ENCODE measurements at regions not wholly inside any gene's neighbourhood (a gene's known extent, or its start where the extent isn't known, plus 50 kb on each side); places are given as distances from the start of the nearest gene placed in this dataset.

DNA sequence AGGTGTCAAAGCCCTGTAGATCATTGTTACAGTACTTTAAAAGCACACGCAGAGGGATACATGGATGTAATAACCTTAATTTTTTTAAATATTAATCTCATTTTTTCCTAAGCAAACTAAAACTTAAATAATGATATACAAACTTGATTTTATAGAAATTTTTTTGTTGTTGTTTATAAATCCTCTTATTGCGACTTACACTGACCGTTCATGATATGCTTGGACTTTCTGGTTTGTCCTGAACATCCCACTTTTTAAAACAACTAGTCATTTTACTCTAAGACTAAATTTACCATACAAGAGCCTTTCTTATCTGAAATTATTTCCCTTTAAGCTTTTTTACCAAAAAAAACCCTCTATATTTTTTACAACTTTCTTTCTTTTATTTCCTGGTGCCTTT is 2106.0 kb downstream of the PCDH7 start:
- intact Hi-C loops (cut with DNase I), result no loop called here

DNA sequence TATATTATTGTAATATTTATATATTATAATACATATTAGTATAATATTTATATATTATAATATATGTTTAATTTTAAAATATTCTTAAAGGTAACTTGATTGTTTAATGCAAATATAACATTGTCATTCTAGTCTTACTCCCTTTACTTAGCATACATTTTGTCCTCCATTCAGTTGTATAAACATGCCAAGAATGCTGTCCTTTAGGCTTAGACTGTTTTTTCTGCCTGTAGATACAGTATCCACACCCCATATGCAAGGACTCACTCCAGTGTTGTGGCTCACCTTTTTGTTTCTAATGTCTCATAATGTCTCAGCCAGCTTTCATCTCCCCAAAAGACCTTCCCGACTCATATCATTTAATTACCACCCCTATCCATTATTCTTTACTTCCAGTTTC is 2110.0 kb downstream of the PCDH7 start:
- intact Hi-C loops (cut with DNase I), result no loop called here
- DNase-seq (ENCODE audit: low spot score), result no peak

More for the DNA sequence above, 2106.0 kb downstream of the PCDH7 start:
- no peak for DNase-seq (ENCODE audit: low spot score)

DNA sequence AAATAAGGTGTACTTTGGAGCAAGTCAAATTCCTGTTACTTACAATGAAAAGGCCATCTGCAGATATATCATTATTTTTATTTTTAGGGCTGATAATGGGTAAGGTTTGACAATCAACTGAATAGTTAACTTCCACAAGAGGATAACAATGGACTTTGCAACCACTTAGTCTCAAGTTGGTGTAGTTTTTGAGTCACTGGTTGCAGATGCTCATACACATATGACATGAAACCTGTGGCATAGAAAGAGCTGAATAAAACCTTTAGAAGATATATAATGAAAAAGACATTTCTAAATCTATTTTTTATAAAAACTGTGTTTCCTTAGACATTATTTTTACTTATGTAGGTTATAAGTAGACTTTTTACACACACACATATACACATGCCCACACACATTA is 2110.9 kb downstream of the PCDH7 start:
- intact Hi-C loops (cut with DNase I), result no loop called here
- DNase-seq (ENCODE audit: low spot score), result no peak

DNA sequence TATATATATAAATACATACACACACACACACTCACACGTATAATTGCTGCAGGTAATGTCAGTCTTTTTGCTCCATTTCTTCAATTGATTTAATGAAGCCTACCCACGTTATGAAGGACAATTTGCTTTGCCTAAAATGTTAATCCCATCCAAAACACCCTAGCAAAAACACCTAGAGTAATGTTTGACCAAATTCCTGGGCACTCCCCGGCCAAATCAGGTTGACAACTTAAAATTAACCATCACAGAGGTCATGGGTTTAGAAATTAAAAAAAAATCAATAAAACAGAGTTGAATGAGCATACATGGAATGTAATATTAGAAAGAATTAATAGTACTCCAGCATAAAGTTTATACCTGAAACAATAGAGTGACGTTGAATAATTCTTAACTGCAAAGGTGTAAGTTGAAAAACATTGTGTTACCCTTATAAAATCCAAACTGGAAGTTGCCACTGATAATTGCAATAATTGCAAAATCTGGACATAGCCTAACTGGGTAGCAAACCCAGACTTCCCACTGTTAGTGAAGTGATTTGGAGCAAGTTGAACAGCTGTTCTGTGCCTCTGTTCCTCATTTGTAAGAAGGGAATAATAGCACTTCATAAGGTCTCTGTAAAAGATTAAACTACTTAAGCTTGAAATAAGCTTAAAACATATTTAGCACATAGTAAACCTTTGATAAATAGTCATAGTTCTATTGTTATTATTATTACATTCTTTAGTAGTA is 2120.5 kb downstream of the PCDH7 start:
- DNase-seq (ENCODE audit: low spot score), result no peak
- intact Hi-C loops (cut with DNase I), result no loop called here

DNA sequence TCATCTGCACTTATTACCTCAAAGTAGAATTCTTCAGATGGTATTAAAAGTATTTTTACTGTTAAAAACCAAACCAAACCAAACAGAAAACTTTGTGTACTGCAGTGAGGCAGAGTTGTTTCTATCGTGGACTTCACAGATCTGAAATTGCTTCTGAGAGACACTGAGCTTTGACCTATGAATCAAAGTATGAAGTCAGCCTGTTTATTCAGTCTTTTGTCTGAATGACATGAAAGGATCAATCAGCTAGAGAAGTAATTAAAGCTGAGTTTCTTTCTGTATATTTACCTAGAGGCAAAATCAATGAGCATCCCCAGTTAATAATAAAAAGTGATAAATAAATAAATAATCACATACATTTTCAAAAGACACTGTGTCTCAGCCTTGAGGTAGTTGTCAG is 2121.0 kb downstream of the PCDH7 start:
- intact Hi-C loops (cut with DNase I), result no loop called here
- DNase-seq (ENCODE audit: low spot score), result no peak

DNA sequence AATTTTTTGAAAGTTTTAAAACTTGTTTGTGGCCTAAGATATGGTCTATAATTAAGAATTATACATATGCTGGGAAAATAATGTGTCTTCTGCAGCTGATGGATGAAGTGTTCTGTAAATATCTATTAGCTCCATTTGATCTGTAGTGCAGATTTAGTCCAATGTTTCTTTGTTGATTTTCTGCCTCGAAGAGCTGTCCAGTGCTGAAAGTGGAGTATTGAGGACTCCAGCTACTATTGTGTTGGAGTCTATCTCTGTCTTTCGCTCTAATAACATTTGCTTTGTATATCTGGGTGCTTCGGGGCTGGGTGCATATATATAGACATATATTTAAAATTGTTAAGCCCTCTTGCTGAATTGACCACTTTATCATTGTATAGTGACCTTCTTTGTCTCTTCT is 2127.3 kb downstream of the PCDH7 start:
- DNase-seq (ENCODE audit: low spot score), result no peak
- intact Hi-C loops (cut with DNase I), result no loop called here

DNA sequence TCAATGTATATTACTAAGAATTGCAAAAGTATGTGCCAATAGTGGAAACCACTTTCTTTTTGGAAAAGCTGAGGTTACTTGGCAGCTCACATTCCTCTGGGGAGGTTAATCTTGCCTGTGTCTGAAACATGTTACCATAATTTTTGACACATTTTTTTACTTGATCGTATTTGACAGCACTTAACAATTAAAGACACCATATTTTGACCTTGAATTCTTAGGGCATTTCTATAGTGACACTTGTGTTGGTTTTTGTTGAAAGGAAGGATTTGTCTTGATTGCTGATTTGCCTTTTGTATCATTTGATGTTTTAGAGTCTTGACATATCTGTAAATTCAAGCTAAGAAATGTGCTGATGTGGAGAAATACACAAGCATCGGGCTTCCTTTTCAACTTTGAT is 2135.5 kb downstream of the PCDH7 start:
- intact Hi-C loops (cut with DNase I), result no loop called here
- DNase-seq (ENCODE audit: low spot score), result no peak

DNA sequence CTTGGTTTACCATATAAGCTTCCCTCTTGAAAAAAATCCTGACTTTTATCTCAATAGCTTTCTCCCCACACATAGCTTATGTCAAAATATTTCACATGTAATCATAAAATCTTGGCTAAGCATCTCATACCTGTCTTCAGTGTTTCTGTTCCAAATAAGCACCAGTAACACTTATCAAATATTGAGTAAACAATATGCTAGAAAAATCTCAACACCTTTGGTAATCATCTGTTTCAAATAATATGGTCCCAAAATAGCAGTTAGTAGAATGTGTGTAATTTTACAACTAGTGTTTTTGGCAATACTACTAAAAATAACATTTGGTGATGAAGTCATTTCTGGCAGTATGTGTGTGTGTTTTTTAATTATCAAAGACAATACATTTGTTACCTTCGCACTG is 2138.2 kb downstream of the PCDH7 start:
- DNase-seq (ENCODE audit: low spot score), result no peak
- intact Hi-C loops (cut with DNase I), result no loop called here

DNA sequence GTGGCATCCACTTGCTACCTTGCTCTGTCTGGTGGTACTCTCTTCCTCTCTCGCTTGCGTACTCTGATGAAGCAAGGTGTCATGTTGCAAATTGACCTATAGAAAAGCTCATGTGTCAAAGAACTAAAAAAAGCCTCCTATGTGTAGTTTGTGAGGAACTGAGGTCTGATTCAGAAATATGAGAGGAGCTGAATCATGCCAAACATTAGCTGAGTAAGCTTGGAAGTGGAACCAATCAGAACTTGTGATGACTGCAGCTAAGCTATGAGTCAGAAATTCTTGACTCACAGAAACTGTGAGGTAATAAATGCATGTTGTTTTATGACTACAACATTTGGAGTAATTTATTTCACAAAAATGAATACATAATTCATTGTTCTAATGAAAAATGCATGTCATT is 2138.8 kb downstream of the PCDH7 start:
- DNase-seq (ENCODE audit: low spot score), result no peak
- intact Hi-C loops (cut with DNase I), result no loop called here

DNA sequence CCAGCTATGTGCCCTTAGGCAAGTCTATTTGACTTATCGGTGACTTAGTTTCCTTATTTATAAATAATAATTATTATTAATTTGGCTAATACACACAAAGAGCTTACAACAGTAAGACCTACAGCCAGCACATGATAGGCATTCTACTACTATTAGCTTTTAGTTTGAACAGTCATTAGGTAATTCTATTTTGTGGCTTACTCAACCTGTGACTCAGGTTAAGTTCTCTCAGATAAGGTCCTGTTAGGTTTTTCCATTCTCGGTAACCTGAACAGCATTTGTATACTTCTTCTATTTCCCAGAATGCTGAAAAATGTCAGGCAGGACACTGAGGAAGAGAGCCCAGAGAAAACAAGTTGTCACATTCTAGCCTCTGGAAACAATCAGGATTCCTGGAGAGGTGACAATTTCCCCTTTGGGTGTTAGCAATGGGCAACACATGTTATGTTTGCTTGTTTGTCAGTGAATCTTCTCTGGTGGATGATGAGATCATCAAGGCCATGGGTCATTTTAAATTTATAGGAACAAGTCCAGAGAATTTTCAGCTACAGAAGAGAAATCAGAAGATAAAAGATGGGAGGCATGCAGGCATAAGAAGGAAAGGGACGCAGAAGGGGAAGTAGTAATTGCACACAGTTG is 2144.7 kb downstream of the PCDH7 start:
- DNase-seq (ENCODE audit: low spot score), result no peak
- intact Hi-C loops (cut with DNase I), result no loop called here

DNA sequence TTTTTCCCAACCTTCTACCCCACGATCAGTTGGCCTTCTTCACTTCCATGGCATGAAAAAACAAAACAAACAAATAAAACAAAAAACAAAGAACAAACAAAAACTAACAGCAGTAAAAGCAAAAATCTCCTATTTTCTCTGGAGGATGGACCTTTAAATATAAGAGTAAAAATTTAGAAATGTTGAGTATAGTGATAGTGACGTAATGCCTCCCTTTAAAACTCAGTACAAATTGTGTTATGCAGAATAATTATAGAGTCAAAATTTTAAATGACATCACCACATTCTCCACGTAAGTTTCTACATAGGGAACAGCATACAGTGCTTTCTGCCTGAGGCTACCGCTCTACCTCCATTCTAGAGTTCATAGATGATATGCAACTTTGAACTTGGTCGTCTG is 2156.4 kb downstream of the PCDH7 start:
- intact Hi-C loops (cut with DNase I), result no loop called here
- DNase-seq (ENCODE audit: low spot score), result no peak

DNA sequence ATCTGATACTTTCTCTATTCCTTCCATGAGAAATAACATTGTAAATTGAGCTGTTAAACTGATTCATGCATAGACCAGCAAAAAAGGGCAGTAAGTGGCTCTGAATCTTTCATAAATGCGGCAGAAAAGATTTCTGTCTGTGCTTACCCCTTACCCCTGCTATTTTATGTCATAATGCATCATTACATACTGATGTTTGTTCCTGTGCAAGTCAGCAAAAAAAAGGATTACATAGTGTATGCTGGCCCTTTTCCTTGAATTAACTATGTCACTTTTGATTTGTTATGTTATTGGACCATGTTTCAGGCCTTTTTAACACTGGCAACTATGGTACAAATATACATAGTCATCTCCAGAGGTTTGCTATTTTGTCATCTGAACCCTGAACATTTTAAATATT is 2159.7 kb downstream of the PCDH7 start:
- intact Hi-C loops (cut with DNase I), result no loop called here
- no peak for DNase-seq (ENCODE audit: low spot score)

DNA sequence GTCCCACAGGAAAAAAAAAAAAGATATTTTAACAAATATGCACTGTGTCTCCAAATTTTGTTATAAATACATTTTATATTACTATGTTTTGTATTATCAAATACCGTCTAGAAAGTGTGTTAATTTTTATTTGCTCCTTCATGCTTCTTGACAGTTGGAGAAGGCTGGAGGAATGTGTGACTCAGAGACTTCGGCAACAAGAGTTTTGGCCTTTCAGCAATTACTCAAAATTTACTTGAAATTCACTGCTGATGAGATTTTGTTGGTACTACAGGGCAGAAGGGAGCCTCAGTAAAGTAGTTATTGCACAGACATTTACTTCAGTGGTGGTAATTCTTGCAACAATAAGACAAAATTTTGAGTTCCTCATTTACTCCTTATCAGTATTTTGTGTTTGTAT is 2164.0 kb downstream of the PCDH7 start:
- intact Hi-C loops (cut with DNase I), result no loop called here

DNA sequence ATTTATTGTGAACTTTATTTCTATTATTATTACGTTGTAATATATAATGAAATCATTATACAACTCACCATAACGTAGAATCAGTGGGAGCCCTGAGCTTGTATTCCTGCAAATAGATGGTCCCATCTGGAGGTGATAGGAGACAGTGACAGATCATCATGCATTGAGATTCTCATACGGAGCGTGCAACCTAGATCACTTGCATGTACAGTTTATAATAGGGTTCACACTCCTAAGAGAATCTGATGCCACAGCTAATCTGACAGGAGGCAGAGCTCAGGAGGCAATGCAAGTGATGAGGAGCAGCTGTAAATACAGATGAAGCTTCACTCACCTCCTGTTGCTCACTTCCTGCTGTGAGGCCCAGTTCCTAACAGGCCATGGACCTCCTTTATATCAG is 2170.2 kb downstream of the PCDH7 start:
- intact Hi-C loops (cut with DNase I), result no loop called here
- DNase-seq (ENCODE audit: low spot score), result no peak

More for the DNA sequence above, 2164.0 kb downstream of the PCDH7 start:
- no peak for DNase-seq (ENCODE audit: low spot score)

DNA sequence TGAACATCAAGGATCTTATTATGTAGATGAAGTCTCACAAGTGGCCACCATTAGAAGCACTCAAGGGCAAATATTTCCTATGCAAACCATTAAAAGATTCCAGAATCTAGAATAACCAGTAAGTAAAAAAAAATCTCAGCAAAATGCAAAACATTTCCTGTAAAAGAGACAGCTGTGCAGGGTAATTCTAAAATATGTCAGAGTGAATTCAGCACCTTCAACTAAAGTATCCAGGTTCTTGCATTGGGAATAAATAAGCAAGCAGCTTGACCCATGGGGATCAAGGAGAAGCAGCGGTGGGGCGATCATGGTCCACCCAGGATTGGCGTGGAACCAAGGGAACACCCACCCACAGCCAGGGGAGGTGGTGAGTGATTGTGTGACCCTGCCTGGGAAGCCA is 2188.9 kb downstream of the PCDH7 start:
- no peak for DNase-seq (ENCODE audit: low spot score)
- intact Hi-C loops (cut with DNase I), result no loop called here

DNA sequence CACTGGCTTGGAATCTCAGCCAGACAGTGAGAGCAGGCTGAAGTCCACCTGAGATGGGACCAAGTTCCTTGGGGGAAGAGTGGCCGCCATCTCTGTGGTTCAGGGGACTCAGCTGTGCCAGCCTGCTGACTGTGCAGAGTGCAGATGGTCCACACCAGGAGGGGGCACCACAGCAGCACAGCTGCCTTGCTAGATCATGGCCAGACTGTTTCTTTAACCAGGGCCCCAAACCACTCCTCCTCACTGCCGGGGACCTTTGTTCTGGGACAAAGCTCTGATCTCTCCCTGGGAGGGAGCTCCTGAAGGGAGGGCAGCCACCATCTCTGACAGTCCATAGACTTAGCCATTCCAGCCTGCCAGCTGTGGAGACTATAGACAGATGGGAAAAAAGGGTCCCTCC is 2189.6 kb downstream of the PCDH7 start:
- intact Hi-C loops (cut with DNase I), result no loop called here
- no peak for DNase-seq (ENCODE audit: low spot score)

DNA sequence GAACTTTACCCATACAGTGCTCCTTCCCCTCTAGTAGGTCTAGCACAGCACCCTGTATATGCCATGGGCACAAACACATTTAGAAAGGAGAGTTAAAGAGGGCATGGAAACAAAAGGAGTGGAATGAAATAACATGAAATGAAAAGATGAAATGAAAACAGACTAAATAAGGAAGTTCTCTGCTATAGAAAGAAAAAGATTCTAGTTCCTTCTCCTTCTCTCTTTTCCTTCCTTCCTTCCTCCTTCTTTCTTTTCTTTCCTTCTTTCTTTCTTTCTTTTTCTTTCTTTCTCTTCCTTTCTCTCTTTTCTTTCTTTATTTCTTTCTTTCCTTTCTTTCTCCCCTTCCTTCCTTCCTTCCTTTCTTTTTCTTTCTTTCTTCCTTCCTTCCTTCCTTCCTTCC is 2197.4 kb downstream of the PCDH7 start:
- DNase-seq (ENCODE audit: low spot score), result no peak
- intact Hi-C loops (cut with DNase I), result no loop called here

DNA sequence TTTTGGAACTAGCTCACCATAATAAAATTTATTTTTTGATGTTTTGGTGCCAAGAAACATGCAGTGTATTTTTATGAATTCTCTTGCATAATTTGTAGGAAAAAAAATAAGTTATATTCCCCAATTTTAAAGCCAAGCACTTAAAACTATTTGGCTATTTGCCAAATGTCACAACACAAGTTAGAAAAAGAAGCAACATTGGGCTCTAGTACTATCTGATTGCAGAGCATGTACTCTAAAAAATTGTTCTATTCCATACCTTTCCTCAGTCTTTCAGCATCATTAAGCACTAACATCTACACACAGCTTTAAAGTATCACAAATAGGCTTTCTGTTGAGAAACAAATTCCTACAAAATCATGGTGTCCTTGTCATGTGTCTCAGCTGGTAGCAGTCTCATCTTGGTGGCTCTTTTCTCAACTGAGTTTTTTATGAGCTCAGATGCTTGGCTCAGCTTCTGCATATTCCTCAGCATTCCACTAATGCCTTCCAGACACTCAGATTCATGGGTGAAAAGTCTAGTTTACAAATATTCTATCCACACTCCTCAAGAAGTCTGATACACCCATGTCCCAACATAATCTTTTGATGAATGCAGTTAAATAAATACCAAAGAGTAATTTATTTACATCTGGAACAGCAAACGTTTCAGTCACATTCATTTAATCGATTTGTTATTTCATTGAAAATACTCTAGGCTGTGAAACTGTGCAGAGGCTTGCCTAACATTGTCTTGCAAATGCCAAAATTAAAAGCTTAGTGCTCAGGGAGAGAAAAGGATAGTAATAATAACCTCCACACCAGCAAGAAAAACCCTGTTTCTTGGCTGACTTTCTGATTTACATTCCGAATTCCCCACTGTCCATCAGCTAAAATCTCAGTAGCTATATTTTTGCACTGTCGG is 2209.9 kb downstream of the PCDH7 start:
- DNase-seq (ENCODE audit: low spot score), result no peak
- intact Hi-C loops (cut with DNase I), result no loop called here

DNA sequence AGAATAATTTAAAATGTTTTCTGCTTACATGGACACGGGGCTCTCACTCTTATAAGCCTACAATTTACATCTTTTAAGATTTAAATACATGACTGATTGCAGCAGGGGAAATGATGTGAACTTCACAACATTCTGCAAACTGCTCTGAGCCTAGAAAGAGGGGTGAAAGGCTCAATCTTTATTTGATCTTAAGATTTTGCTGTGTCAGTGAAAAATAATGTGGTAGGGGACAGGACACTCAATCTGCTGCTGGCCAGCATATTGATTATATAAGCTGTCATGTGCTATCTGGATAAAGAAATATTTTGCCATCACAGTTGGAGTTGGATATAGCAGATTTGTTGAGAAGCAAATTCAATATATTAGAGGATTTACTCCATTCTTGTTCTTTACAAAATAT is 2210.5 kb downstream of the PCDH7 start:
- DNase-seq (ENCODE audit: low spot score), result no peak
- intact Hi-C loops (cut with DNase I), result no loop called here

DNA sequence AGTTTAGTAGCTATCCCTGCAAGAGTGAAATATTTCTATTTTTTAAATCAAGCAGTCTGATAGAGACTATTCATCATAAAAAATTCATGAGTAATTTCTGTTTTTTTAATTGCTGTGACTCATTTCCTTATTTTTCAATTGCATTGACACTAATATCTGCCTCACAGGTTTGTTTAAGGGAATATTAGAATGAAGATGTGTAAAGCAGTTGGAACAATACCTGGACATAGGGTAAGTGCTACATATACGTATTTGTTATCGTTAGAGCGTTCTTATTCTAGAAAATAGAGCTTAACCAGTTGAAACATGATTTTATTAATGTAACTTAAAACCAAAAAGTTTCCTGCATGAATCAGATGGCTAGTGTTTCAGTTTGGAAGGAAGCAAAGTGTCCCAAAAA is 2211.3 kb downstream of the PCDH7 start:
- no peak for DNase-seq (ENCODE audit: low spot score)
- intact Hi-C loops (cut with DNase I), result no loop called here

DNA sequence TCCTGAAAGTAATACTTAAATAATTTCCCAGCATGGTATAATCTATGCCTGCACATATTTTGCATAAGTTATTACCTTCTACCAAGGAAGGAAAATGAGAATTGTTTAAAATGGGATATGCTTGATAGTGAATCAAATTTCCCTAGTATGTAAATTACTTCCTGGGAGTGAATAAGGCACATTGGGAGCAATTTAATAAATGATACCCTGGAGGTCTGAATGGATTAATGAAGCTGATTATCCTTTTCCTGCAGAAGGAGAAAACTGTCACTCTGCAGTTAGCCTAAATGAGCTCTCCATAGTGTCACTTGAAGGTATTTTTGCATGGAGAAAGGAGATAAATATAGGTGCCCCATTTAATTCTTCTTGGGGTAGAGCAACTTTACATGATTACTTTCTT is 2212.0 kb downstream of the PCDH7 start:
- intact Hi-C loops (cut with DNase I), result no loop called here
- no peak for DNase-seq (ENCODE audit: low spot score)

All from cardiac septum (tissue), 1 donor.